ENCODE measurements at regions not wholly inside any gene's neighbourhood (a gene's known extent, or its start where the extent isn't known, plus 50 kb on each side); places are given as distances from the start of the nearest gene placed in this dataset.

DNA sequence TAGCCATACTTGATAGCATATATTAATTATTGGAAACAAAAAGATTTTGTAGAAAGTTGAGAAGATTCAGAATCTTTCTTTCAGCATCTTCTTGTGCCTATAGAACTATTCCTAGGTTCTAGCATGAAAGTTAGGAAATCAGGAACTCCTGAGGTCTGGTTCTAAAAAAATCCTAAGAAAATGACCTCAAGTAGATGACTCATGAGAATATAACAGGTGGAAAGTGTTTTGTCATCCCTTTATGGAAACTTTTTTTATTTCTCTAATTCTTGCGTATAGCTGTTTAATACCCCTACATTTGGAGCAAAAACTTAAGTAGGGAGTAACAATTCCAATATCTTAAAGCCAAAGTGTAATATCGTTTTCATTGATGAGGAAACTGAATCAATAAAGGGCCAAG, 574.1 kb downstream of the NR2F1-AS1 start:
- H3K9me2 ChIP-seq (ENCODE audit: insufficient read depth, low read length): no peaks in the 10 kb centered on the region
- H3K79me2 ChIP-seq (ENCODE audit: insufficient read depth, low read depth, low read length): no peaks in the 10 kb centered on the region
- TF ChIP-seq CTCF (conservative IDR thresholded peaks at IDR 0.05; ENCODE audit: low read length): no peak
- TF ChIP-seq EZH2phosphoT487 (IDR thresholded peaks at IDR 0.05; ENCODE audit: borderline replicate concordance, low read depth, low read length): no peak
- H3K4me2 ChIP-seq (ENCODE audit: low read length): no peak overlapping the region
- H3K36me3 ChIP-seq (ENCODE audit: insufficient read depth, low read length): no peaks in the 10 kb centered on the region
- H2AFZ ChIP-seq (ENCODE audit: low read length): no peak overlapping the region
- H3K4me1 ChIP-seq (ENCODE audit: insufficient read depth, low read length, poor library complexity, severe bottlenecking): no peaks in the 10 kb centered on the region
- H4K20me1 ChIP-seq (ENCODE audit: insufficient read depth, low read length): no peaks in the 10 kb centered on the region
- ChIA-PET POLR2A (no interaction called here), CTCF (ENCODE audit: unreplicated experiment) (no interaction called here)
- DNase-seq (ENCODE audit: low spot score): no peak
- H3K27ac ChIP-seq (ENCODE audit: low read depth, low read length, poor library complexity, severe bottlenecking): no peak overlapping the region
- no TSS peak for BruUV-seq (replicated peaks)
- intact Hi-C loops (cut with micrococcal nuclease; ENCODE audit: unreplicated experiment): no loop called here
- H3K4me3 ChIP-seq (ENCODE audit: low read depth, low read length, poor library complexity, severe bottlenecking): no peak overlapping the region
- H3K9me3 ChIP-seq (ENCODE audit: low read length): no peaks in the 10 kb centered on the region

DNA sequence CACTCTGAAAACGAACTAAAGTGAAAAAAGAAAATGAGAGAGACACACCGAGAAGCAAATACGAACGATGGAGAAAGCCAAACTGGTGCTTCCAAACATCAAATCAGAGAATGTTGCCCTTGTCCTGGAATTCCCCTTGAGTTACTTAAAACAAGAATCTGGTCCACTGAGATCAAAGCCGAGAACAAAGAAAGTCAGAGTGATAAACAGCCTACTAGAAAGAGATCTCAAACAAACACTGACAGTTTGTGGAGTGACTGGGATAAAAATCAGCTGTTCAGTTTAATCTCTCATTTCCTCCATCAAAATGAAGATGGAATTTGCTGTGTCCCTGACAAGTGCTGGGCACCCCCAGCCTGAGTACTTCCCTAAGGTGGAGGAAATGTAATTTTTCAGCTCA, 582.6 kb downstream of the NR2F1-AS1 start:
- TF ChIP-seq CTCF (conservative IDR thresholded peaks at IDR 0.05; ENCODE audit: low read length) (no peak), EZH2phosphoT487 (IDR thresholded peaks at IDR 0.05; ENCODE audit: borderline replicate concordance, low read depth, low read length) (no peak)
- no peaks in the 10 kb centered on the region for H3K9me2 ChIP-seq (ENCODE audit: insufficient read depth, low read length)
- POLR2A ChIA-PET: no interaction called here
- no peaks in the 10 kb centered on the region for H3K79me2 ChIP-seq (ENCODE audit: insufficient read depth, low read depth, low read length)
- no peak overlapping the region for H3K27ac ChIP-seq (ENCODE audit: low read depth, low read length, poor library complexity, severe bottlenecking)
- no peaks in the 10 kb centered on the region for H3K4me1 ChIP-seq (ENCODE audit: insufficient read depth, low read length, poor library complexity, severe bottlenecking)
- no peak overlapping the region for H2AFZ ChIP-seq (ENCODE audit: low read length)
- H4K20me1 ChIP-seq (ENCODE audit: insufficient read depth, low read length): no peaks in the 10 kb centered on the region
- intact Hi-C loops (cut with micrococcal nuclease; ENCODE audit: unreplicated experiment): no loop called here
- BruUV-seq (replicated peaks): no TSS peak
- H3K9me3 ChIP-seq (ENCODE audit: low read length): no peaks in the 10 kb centered on the region
- DNase-seq (ENCODE audit: low spot score): no peak
- H3K4me3 ChIP-seq (ENCODE audit: low read depth, low read length, poor library complexity, severe bottlenecking): no peak overlapping the region
- H3K36me3 ChIP-seq (ENCODE audit: insufficient read depth, low read length): no peaks in the 10 kb centered on the region
- no peak overlapping the region for H3K4me2 ChIP-seq (ENCODE audit: low read length)
- CTCF ChIA-PET (ENCODE audit: unreplicated experiment): no interaction called here

GRCh38 chr5:92994392-92994791, 586.6 kb downstream of the NR2F1-AS1 start:
- Histone ChIP-seq H2AFZ (ENCODE audit: low read length) (no peak overlapping the region), H3K4me2 (ENCODE audit: low read length) (no peak overlapping the region), H3K9me3 (ENCODE audit: low read length) (no peaks in the 10 kb centered on the region), H3K36me3 (ENCODE audit: insufficient read depth, low read length) (no peaks in the 10 kb centered on the region), H3K27ac (ENCODE audit: low read depth, low read length, poor library complexity, severe bottlenecking) (no peak overlapping the region), H3K9me2 (ENCODE audit: insufficient read depth, low read length) (no peaks in the 10 kb centered on the region; the same call in 1 of the 2 replicates), H3K4me3 (ENCODE audit: low read depth, low read length, poor library complexity, severe bottlenecking) (no peak overlapping the region), H3K4me1 (ENCODE audit: insufficient read depth, low read length, poor library complexity, severe bottlenecking) (no peaks in the 10 kb centered on the region), H4K20me1 (ENCODE audit: insufficient read depth, low read length) (no peaks in the 10 kb centered on the region), H3K79me2 (ENCODE audit: insufficient read depth, low read depth, low read length) (no peaks in the 10 kb centered on the region)
- BruUV-seq (replicated peaks): no TSS peak
- TF ChIP-seq EZH2phosphoT487 (IDR thresholded peaks at IDR 0.05; ENCODE audit: borderline replicate concordance, low read depth, low read length) (no peak), CTCF (conservative IDR thresholded peaks at IDR 0.05; ENCODE audit: low read length) (no peak)
- CTCF ChIA-PET (ENCODE audit: unreplicated experiment): no interaction called here
- intact Hi-C loops (cut with micrococcal nuclease; ENCODE audit: unreplicated experiment): no loop called here
- no peak for DNase-seq (ENCODE audit: low spot score)
- POLR2A ChIA-PET: no interaction called here

Data from OCI-LY7 (cell line).